ENCODE measurements at regions not wholly inside any gene's neighbourhood (a gene's known extent, or its start where the extent isn't known, plus 50 kb on each side); places are given as distances from the start of the nearest gene placed in this dataset.

DNA sequence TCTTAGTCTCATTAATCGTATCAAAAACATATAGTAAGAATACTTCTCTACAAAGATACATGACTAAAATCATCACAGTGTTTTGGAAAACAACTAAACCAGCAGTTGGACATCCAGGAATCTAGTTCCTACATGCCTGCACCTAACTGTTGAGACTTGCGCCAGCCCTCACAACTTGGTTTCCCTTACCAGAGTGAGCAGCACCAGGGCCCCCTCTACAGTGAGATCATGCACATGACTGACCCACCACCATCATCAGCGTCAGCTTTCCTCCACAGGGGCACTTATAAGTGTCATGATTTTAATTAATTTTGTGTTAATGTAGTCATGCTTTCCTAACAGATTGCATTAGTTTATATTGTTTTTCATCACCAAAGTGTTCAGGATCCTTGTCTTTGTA is 1322.0 kb downstream of the EFNB2 start:
- DNase-seq (ENCODE audit: low spot score): no peak

DNA sequence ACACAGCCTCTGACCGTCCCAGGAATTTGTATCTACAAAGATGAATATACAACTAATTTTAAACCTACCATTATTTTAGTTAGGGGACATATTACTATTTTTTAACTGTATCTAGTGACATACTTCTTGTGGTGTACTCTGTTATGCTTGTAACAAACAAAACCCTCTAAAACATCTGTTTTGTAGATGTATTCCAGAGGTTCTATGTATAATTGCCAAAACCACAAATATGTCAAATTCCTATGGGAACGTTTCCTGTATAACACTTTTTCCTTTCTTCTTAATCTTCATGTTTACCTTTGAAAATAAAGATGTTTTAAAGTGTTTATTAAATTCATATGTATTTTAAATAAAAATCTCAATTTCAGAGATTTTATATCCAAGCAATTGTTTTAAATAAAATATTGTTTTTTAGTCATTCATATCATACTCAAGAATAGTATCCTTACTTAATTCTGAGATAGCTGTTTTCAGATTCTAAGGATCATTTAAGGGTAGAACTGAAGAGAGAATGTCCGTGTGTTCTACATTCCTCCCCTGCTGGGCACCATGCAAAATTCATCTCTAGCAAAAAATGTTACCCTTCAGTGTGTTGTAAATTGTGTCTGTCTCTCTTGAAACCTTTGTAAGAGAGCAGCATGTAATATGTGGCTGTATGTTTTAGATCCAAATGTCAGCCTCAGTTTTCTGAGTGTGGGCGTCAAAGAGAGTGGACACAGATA is 1327.7 kb downstream of the EFNB2 start:
- no peak for DNase-seq (ENCODE audit: low spot score)

DNA sequence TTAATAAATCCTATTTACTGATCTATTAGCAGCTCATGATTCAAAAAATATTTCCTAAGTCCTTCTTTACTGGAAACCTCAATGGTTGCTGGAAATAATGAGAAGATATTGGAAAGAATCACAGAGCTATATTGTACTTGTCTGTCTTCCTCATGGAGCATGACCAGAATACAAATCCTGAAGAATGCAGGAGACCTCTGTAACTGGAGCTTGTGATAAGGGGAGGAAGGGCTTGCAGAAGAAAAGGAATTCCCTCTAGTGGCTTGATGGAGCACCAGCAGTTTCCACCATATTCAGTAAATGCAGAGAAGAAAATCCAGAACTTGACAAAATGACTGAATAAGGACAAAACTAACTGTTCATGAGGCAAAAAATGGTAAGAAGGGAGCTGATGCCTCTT is 1333.1 kb downstream of the EFNB2 start:
- DNase-seq (ENCODE audit: low spot score): peak; percentile 31

DNA sequence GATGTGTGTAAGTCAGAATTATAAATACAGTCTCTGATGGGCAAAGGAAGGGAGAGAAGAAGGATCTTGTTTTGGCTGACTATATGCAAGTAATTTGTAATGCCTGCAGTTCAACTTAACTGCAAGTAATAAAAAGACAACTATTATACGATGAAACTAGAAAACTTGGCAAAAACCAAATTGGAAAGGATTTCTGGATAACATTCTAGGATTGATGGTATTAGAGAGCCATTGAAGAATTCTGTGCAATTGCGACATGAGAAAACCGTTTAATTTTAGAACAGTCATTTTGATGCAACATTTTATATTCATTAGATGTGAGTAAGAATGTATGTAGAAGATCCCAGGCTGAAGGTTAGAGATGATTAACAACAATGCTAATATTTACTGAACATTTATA is 1334.1 kb downstream of the EFNB2 start:
- DNase-seq (ENCODE audit: low spot score): no peak

DNA sequence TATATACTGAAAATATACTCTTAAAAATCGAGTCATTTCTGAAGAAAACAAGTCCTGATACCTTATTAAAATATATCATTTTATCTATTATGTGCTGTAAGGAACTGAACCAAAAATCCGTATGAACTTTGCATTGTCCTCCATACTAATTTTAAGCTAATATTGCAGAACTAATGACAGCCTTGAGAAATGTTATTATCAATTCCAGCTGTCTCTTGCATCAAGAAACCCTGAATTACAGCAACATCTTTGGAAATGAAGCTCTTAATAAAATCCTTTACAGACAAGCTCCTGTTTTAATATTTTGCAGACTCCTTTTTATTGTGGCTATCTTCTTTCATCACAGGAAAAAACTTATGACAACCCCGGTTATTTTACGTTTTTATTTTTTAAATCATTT is 1335.3 kb downstream of the EFNB2 start:
- no peak for DNase-seq (ENCODE audit: low spot score)

DNA sequence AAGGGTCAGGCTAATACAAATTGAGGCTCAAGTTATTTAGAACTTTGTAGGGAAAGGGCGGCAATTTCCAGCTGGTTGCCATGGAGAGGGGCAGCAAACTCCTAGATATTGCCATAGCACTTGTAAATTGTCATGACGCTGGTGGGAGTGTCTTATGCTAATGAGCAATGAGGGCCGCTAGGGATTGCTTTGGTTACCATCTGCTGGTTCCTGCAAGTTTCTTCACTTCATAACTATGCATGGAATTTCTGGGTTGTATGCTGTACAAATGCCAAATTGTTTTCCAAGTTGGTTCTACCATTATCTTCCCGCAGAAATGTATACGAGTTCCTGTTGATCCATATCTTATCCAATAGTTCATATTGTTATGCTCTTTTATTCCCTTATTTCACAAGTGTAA is 1339.4 kb downstream of the EFNB2 start:
- DNase-seq (ENCODE audit: low spot score): no peak

DNA sequence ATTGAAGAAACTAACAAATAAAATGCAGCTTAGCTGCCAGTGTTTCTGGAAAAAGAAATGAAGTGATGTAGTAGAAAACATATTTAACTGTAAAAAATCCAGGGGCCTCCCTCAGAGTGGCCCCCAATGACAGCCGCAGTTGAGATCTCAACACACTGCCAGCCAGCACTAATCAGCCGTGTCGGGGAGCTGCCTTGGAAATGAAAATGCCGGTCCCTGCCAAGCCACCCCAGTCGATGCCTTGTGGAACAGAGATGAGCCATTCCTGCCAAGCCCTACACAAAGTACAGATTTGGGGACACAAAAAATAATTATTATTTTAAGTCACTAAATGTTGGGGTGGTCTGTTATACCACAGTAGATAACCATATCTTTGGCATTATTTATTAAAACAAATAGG is 1342.4 kb downstream of the EFNB2 start:
- peak; percentile 34 for DNase-seq (ENCODE audit: low spot score)

DNA sequence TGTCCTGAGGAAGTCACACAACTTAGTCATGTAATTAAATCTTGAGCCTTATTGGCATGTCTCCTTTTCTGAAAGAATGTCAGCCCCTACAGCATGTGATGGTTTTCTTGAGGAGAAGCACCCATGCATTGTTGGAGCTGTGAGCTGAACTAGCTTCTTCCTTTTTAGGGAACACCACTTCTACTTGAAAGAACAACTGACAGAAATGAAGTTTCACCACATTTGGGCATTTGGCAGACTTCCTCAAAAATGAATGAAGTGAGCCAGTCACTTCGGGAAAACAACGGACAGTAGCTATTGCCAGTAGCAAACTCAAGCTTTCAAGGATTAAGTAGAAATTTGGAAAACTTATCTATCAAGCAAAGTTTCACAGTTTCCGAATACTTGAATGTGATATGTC is 1351.3 kb downstream of the EFNB2 start:
- DNase-seq (ENCODE audit: low spot score): no peak

DNA sequence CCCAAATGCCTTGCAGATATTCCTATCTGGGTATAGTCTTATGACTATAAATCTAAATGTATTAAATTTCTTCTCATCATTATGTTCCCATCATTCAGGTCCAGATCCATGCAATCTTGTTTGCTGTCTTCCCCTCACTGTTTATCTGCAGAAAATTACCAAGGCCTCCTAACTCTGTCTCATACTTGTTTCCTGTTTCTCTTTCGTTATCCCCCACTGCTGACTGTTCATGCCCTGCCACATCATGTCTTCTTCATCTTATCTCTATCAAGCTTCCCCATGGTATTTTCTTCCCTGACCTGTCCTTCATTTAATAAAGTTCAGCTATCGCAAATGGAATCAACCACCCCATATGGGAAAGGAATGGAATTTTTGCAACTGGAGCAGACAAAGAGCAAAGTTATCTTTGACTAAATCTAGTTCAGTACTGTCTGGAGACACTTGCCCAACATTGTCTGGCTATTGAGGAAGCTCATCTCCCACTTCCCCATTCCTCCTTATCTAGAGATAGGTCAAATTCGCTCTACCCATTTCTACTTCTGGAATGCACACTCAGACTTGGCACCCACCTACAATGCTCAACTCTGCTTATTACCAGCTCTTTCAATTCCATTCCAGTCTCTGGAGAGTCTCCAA is 1358.1 kb downstream of the EFNB2 start:
- peak; percentile 5 for DNase-seq (ENCODE audit: low spot score)

DNA sequence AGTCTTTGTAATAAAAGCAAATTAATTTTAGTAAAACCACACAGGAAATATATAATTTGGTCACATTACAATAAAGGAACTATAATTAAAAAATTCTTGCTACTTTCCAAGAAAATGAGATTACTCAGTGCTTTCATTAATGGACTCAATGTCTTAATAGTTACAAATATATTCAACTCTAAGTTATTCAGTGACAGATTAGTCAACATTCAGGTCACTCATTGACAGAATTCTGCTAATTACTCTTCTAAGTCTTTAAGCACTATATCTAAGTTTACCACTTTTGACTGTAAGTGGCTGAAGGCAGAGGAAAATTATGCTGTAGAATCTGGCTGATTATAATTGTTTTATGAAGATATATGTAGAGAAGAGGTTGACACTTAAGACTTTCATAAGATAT is 1365.0 kb downstream of the EFNB2 start:
- DNase-seq (ENCODE audit: low spot score): no peak

DNA sequence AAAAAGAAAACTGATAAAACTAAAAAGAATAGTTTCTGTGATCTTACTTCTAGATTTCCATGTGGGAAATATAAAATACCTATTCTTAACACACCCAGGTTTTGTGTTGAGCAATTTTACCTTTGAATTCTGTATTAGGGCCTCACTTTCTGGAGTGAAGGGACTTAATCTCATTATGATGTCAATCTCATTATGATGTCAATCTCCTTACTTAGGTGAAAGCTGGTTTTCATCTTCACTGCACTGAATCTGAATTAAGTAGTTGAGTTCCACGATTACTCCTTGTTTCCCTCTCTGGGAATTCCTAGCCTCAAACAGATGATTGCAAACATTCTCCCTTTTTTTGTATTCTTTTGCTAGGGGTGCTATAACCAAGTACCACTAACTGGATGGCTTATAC is 1367.2 kb downstream of the EFNB2 start:
- no peak for DNase-seq (ENCODE audit: low spot score)

DNA sequence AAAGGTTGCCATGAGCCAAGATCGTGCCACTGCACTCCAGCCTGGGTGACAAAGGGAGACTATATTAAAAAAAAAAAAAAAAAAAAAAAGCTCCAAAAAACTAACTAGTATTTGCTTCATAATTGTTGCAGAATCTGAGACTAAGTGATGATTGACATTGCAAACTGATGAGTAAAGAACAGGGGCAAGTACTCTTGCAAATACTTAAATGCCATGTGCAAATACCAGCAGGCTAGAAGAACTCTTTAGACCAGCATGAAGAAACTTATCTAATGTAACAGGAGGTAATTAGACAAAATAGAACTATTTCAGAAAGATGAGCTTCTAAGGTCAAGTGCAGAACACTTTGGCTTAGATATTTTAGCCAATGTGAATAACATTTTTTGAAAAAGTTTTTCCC is 1368.1 kb downstream of the EFNB2 start:
- no peak for DNase-seq (ENCODE audit: low spot score)

DNA sequence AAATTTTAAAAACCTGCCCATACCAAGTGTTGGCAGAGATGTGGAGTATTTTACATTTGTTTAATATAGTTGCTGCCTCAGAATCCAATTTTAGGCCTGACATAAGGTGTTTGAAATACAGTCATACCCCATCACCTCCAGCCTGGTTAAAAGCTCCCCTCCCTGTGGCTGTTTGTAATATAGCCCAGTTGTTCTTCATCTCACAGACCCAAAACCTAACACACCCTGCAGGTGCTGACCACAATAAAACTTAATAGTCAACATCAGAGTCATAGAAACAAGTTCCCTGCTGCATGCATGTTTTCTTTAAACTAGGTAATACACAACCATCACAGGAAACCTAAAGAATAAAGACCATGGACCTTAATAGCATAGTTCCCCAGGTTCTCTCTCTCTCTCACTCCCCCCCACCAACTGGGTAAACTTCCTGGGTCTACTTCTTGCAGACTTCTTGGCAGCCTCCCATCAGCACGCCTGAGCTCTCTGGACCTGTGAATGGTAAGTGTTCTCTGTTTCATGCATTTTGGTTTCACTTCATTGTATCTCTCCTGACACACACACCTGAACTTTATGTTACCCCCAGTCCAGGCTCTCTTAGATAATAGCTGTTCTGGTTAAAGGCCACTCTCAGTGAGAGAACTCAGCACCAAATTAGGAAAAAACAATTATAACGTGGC is 1369.9 kb downstream of the EFNB2 start:
- DNase-seq (ENCODE audit: low spot score): no peak

DNA sequence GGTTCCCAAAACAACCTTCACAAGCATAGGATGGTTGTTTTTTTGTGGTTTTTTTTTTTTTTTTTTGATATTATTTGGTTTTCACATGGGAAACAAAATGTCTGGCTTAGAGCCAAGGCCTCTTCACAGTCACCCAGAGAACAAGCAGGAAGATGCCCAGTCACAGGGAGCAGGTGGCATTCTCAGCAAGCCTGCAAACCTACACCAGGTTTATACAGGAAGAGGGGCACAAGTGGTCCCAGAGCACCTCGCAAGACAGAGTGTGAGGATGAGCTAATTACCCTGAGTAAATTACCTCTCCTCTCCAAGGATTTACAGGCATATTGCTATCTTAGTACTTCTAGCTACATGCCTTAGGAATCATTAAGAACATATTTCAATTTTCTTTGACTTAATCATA is 1375.6 kb downstream of the EFNB2 start:
- peak; percentile 68 for DNase-seq (ENCODE audit: low spot score)

DNA sequence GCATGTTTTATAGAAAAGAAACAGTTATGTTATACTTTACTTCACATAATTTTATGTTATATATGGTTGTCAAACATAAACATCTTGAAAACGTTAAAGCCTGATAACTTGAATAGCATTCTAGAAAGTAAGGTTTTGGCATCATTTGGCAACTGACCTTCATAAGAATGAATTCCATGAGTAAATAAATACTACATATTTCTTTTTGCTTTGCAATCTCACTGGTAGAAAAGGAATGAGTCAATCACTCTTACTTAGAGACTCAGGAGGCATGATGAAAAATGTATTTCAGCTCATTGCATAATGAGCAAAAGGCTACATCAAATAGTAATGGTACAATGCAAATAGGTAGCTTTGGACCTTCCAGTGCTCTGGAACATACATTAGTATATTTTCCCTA is 1381.9 kb downstream of the EFNB2 start:
- DNase-seq (ENCODE audit: low spot score): no peak

DNA sequence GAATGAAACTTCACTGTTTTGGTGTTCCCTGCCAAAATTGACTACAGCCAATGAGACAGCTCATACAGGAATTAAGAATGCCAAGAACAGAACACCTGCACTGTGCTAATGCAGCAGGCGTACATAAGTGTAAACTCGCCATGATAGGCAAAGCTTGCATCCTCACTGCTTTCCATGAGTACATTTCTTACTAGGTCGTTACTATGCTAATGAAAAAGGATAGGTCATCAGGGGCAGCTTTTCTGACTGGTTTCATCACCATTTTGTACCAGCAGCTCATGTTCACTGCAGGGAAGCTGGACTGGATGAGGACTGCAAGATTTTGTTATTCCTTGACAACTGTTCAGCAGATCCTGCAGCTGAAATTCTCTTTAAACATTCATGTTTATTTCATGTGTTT is 1383.8 kb downstream of the EFNB2 start:
- no peak for DNase-seq (ENCODE audit: low spot score)

DNA sequence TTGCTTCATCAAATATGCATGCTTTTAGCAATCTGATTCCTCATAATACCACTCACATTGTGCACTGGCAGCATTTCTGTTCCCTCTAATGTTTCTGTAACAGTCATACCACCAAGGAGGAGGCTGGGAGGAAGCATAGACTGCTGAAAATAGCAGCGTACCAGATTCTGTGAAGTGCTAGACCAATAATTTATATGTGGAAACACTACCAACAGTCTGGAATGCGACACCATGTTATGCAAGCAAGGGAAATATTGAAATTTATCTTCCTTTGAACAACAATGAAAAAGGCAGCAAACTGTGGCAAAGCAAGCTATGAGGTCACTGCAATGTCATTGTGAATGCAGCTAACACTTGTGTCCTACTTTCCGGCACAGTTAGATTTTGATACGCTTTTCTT is 1388.0 kb downstream of the EFNB2 start:
- DNase-seq (ENCODE audit: low spot score): no peak

DNA sequence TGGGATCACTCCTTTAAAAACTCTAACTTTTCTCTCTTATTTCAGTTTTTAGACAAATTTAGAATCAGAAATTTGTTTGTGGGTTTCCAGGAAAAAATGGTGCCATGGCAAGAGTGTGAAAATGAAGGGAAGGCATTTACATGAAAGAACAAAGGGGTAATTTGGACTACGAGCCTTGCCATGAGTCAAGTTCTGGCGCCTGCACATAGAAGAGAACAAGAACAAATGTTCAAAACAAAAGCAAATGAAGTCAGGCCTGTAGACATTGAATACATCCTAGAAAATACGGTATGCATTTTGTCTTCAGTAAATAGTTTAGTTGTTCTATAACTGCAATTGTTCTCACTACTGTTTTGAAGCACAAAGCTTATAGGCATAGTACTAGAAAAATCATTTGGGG is 1390.5 kb downstream of the EFNB2 start:
- DNase-seq (ENCODE audit: low spot score): no peak

DNA sequence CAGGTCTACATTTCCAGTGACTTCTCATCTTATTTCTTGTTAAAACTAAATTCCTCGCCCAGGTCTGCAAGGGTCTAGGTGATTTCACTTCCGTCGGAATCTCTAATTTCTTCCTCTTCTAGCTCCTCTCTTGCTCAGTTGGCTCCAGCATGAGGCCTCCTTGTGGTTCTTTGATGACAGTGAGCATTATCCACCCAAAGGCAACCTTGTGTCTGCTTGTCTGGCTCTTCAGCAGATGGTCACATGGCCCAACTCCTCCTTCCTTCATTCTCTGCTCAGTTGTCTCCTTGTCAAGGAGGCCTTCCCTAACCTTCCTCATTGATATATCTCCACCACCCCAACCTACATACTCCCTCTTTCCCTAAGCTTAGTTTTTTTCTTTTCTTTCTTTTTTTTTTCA is 1391.4 kb downstream of the EFNB2 start:
- no peak for DNase-seq (ENCODE audit: low spot score)

DNA sequence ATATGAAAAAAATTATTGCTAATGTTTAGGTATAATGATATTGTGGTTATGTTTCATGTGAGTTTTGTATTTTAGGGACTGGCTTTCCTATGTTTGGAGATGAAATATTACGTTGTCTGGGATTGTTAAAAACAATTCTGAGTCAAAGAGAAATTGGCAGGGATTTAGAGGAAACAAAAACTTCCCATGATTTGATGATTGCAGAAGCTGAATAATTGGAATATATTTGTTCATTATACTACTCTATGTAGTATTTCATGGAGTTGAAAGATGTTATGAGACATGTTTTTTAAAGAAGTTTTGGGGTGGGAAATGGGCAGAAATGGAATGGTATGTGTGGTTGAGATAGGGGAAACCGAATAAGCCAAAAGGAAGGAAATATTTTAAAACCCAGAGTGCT is 1392.9 kb downstream of the EFNB2 start:
- DNase-seq (ENCODE audit: low spot score): no peak

DNA sequence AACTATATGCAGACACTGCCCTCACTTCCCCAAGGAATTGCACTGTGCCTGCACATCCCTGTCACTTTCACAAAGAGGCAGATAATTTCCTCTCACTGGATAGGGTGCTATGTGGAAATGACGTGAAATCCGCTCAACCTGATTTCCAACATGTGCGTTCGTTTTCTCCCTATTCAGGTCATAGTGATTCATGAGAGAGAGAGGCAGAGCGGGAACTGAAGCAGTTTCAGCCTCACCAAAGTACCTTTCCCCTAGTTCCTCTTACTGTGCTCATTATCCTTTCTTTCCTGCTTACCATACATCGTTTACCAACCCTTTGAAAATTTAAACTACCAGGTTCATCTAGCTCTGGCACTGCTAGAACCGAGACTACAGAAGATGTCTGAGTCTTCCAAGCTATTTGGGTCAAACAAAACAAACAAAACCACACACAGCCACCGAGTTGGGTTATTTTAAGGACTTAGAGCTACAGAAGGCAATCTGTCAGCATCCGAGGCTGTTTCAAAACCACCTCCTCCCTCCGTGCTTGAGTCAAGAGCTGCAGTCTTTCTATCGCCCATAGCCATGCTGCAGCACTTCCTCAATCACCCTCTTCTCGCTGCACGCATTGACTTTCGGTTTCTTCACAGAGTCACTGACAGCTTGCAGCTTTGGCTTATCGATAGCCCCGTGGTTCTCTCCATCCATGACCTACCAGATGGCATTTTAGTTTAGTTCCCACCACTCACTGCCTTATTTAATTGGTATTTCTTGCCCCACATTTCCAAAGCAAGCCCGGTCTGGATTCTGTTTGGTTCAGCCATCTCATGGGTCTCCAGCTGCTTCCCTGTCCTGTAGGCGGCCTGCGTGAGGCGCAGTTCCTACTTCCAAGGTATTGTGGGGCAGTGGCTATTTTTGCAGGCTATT is 1395.8 kb downstream of the EFNB2 start:
- peak; percentile 64 for DNase-seq (ENCODE audit: low spot score)

DNA sequence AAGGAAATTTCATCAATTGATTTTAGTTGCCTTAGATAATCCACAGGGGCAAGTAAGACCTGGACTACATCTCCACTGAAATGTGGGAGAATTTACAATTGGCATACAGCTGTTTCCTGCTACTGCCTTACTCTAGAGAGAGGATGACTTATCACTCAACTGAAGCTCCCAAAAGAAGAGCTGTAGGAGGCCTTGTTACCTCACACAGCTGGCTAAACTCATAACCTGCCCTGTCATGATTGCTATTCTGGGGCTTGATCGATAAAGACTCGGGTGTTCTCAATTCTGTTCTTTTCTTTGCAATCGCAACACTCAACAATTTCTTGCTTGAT is 1396.4 kb downstream of the EFNB2 start:
- no peak for DNase-seq (ENCODE audit: low spot score)

Data from cerebellar cortex (tissue), 1 donor.